ENCODE measurements at regions not wholly inside any gene's neighbourhood (a gene's known extent, or its start where the extent isn't known, plus 50 kb on each side); places are given as distances from the start of the nearest gene placed in this dataset.

GRCh38 chr1:182259229-182259872, 132.2 kb downstream of the GLUL start:
- no peaks in the 10 kb centered on the region for H3K36me3 ChIP-seq
- no peaks in the 10 kb centered on the region for H3K9me3 ChIP-seq (replicated peaks)
- intact Hi-C loops (cut with micrococcal nuclease) = no loop called here
- TF ChIP-seq CTCF (IDR thresholded peaks at IDR 0.05; ENCODE audit: borderline replicate concordance) = no peak
- DNase-seq = peak; percentile 49
- H3K27me3 ChIP-seq (ENCODE audit: low read depth) = no peaks in the 10 kb centered on the region
- peak overlapping the region; percentile 55 for H3K27ac ChIP-seq (replicated peaks)
- H3K4me3 ChIP-seq = no peak overlapping the region
- peaks cover 62% of the 10 kb centered on the region for H3K4me1 ChIP-seq

DNA sequence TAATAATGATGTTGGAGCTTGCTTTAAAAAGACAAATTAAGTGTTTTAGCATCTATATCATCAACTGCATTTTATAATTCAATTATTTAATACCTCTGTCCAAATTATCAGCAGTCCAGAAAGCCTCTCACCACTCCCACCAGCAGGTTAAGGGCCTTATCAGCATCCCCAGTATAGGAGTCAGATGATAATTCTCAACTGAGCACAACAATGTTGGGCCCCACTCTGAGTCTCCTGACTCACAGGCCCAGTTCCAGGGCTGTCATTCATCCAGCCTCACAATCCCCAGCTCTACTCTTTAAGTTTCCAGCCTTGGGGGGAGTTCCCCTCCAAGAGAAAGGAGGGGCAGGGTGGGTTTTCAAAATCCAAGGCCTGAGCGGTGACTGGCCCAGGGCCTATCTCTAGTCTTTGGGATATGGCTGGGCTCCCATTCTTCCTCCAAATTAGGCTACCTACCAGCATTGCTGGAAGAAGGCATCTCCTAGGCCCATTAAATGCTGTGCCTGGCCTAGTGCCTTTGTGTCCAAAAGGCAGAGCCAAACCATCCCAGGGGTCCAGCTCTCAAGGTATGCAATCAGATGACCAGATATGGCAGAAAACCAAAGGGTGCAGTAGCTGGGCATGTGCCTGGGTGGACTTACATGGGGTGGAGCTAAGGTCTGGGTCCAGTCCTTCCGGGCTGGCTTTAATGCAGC, 134.1 kb downstream of the GLUL start:
- Histone ChIP-seq H3K4me1 (peaks cover 48% of the 10 kb centered on the region), H3K4me3 (no peak overlapping the region), H3K27ac (replicated peaks) (peak overlapping the region; percentile 79), H3K27me3 (ENCODE audit: low read depth) (no peaks in the 10 kb centered on the region), H3K9me3 (replicated peaks) (no peaks in the 10 kb centered on the region), H3K36me3 (no peaks in the 10 kb centered on the region)
- DNase-seq = peak; percentile 24
- intact Hi-C loops (cut with micrococcal nuclease) = no loop called here
- no peak for TF ChIP-seq CTCF (IDR thresholded peaks at IDR 0.05; ENCODE audit: borderline replicate concordance)

DNA sequence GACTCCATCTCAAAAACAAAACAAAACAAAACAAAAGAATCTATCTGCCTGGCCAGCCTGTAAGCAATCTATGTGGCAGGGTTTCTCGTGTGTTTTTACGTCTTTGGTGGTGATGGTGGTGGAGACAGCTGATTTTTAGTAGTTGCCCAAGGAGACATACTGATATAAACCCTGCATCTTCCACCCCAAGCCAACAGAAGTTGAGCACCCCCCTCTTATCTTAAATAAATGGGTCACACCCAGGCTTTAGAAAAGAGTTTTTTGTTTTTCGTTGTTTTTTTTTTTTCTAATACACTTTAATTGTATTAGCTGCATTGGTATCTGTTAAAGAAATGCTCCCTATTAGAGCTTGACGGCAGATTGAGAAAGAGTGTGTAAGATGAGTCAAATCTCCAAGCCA, 134.7 kb downstream of the GLUL start:
- Histone ChIP-seq H3K9me3 (replicated peaks) (no peaks in the 10 kb centered on the region), H3K27ac (replicated peaks) (peak overlapping the region; percentile 79), H3K4me3 (no peak overlapping the region), H3K4me1 (peaks cover 45% of the 10 kb centered on the region), H3K36me3 (no peaks in the 10 kb centered on the region), H3K27me3 (ENCODE audit: low read depth) (no peaks in the 10 kb centered on the region)
- no peak for DNase-seq
- intact Hi-C loops (cut with micrococcal nuclease) = no loop called here
- no peak for TF ChIP-seq CTCF (IDR thresholded peaks at IDR 0.05; ENCODE audit: borderline replicate concordance)

DNA sequence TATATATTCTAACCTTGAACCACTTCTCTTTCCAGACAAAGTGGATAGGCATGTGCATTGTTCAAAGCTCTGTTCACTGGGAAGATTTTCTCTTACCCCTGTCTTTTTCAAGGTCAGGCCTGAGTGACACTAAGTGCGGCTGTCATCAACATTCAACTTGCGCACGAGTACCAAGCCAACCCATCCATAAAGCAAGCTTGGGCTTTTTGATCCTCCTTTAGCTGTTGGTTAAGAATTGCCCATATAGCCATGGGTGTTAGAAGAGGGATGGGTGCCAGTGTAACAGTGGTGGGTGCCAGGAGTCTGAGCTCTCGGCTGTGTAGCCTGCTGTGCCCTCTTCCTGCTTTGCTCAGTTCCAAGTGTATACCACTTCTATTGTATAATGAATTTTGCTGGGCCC, 136.1 kb downstream of the GLUL start:
- H3K27ac ChIP-seq (replicated peaks) = peak overlapping the region; percentile 79
- no peaks in the 10 kb centered on the region for H3K27me3 ChIP-seq (ENCODE audit: low read depth)
- peak; percentile 34 for DNase-seq
- intact Hi-C loops (cut with micrococcal nuclease) = no loop called here
- H3K9me3 ChIP-seq (replicated peaks) = no peaks in the 10 kb centered on the region
- peaks cover 45% of the 10 kb centered on the region for H3K4me1 ChIP-seq
- no peak overlapping the region for H3K4me3 ChIP-seq
- no peaks in the 10 kb centered on the region for H3K36me3 ChIP-seq
- no peak for TF ChIP-seq CTCF (IDR thresholded peaks at IDR 0.05; ENCODE audit: borderline replicate concordance)

- Histone ChIP-seq H3K27me3 (ENCODE audit: low read depth) (no peaks in the 10 kb centered on the region), H3K4me3 (no peak overlapping the region), H3K27ac (replicated peaks) (no peak overlapping the region), H3K36me3 (no peaks in the 10 kb centered on the region), H3K4me1 (peaks cover 27% of the 10 kb centered on the region), H3K9me3 (replicated peaks) (no peaks in the 10 kb centered on the region)
- TF ChIP-seq CTCF (IDR thresholded peaks at IDR 0.05; ENCODE audit: borderline replicate concordance) = no peak
- intact Hi-C loops (cut with micrococcal nuclease) = no loop called here
- DNase-seq = no peak
These were observed 138.2 kb downstream of the GLUL start for GRCh38 chr1:182253319-182253860.

Measured in left ventricle myocardium inferior (tissue), 1 donor.